Upper lobe of right lung (tissue), 1 donor: ENCODE measurements at regions not wholly inside any gene's neighbourhood (a gene's known extent, or its start where the extent isn't known, plus 50 kb on each side); places are given as distances from the start of the nearest gene placed in this dataset.
A peak's percentile ranks its signal among the peaks of the same experiment; 100 is the strongest.

ENCODE experiments used
- ATAC-seq: fragments of 200-7000 bp; cut with Tn5 transposase; one replicate; pipeline ENCODE4 v1.9.1; 2020; ENCODE audit warnings: mild to moderate bottlenecking, moderate library complexity
- DNase-seq: peaks from one replicate; pipeline ENCODE4 v3.0.0-alpha.2; 2020
- H3K27ac ChIP-seq: fragments of 200-600 bp; one replicate; pipeline ENCODE4 v1.8.0; 2022
- H3K27me3 ChIP-seq: fragments of 200-600 bp; one replicate; pipeline ENCODE4 v1.8.0; 2022; ENCODE audit warnings: mild to moderate bottlenecking
- H3K36me3 ChIP-seq: fragments of 200-600 bp; one replicate; pipeline ENCODE4 v1.8.0; 2022
- H3K4me1 ChIP-seq: fragments of 200-600 bp; one replicate; pipeline ENCODE4 v1.8.0; 2022
- H3K4me3 ChIP-seq: fragments of 200-600 bp; one replicate; pipeline ENCODE4 v1.8.0; 2022; ENCODE audit warnings: mild to moderate bottlenecking
- H3K9me3 ChIP-seq: fragments of 200-600 bp; one replicate; pipeline ENCODE4 v1.8.0; 2022
- intact Hi-C: fragments of 100-400 bp; cut with DNase I; formaldehyde crosslinking; loops from one replicate; pipeline ENCODE4 v1.11.0; 2022
- TF ChIP-seq, protein P1 (sequence below): fragments of 200-600 bp; IDR thresholded peaks from one replicate; pipeline ENCODE4 v1.8.0; 2022; ENCODE audit warnings: antibody characterized with exemption
- donor health status: DM: no; HTN: yes; CAD: no; lungs with severe emphysema.

DNA sequence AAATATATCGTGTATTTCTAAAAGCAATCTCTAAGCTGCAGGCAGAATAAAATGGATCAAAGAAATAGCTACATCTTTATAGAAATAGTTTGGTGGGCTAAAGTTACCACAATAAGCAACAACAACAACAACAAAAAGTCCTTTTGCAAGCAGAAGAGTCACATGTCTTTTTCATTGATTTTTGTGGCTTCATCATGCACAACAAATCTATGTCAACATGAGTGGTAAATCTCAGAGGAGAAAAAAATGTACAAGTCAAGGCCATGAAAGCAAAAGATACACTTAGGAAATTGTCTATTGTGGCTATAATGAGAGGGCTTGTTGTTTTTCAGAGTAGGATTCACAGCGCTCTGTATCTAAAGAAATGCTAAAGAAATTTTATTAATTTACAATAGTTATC, 269.7 kb downstream of the GRB14 start:
- no peaks in the 10 kb centered on the region for H3K36me3 ChIP-seq
- H3K9me3 ChIP-seq, result no peaks in the 10 kb centered on the region
- H3K27ac ChIP-seq, result no peak overlapping the region
- H3K4me1 ChIP-seq, result no peaks in the 10 kb centered on the region
- no peaks in the 10 kb centered on the region for H3K27me3 ChIP-seq
- ATAC-seq (no peak), DNase-seq (no peak)
- intact Hi-C loops, result no loop called here
- H3K4me3 ChIP-seq, result no peak overlapping the region
- TF ChIP-seq, protein P1, sequence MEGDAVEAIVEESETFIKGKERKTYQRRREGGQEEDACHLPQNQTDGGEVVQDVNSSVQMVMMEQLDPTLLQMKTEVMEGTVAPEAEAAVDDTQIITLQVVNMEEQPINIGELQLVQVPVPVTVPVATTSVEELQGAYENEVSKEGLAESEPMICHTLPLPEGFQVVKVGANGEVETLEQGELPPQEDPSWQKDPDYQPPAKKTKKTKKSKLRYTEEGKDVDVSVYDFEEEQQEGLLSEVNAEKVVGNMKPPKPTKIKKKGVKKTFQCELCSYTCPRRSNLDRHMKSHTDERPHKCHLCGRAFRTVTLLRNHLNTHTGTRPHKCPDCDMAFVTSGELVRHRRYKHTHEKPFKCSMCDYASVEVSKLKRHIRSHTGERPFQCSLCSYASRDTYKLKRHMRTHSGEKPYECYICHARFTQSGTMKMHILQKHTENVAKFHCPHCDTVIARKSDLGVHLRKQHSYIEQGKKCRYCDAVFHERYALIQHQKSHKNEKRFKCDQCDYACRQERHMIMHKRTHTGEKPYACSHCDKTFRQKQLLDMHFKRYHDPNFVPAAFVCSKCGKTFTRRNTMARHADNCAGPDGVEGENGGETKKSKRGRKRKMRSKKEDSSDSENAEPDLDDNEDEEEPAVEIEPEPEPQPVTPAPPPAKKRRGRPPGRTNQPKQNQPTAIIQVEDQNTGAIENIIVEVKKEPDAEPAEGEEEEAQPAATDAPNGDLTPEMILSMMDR, result no peak

DNA sequence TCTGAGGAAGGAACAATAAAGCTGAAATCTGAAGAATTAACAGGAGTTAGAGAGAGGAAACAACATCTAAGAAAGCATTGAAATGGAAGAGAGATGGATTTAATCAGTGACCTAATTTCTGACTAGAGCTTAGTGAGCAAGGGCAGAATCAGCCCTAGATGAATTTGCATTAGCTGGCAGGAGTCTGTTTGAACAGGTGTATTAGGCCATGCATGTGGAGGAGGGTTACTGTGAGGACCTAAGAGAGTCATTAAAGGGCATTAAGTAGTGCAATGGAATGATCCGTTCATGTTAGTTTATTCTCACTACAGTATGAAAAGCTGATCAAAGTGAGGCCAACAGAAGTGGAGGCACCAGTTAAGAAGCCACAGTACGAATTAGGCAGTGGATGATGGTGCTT, 285.3 kb downstream of the GRB14 start:
- TF ChIP-seq, protein P1, result no peak
- intact Hi-C loops, result no loop called here
- ATAC-seq (peak; percentile 95), DNase-seq (no peak)
- no peaks in the 10 kb centered on the region for H3K9me3 ChIP-seq
- no peak overlapping the region for H3K4me3 ChIP-seq
- no peaks in the 10 kb centered on the region for H3K36me3 ChIP-seq
- no peaks in the 10 kb centered on the region for H3K4me1 ChIP-seq
- H3K27me3 ChIP-seq, result no peaks in the 10 kb centered on the region
- no peak overlapping the region for H3K27ac ChIP-seq

DNA sequence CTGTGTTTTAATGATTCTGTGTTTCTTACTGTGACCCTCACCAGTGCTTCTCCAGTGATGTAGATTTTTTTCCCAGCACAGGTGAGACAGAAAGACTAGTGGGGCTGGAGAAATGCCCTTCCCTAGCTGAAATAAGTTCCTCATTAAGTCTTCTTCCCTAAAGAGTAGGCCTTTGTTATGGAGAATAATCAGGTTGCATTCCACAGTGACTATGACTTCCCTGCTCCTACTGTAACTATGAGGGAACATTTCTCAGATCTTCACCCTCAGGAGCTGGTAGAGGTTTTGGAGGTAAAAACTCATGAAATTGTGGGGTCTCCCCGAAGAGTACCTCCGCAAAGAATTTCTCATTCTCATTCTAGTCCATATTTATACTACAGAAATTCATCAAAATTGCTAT, 286.2 kb downstream of the GRB14 start:
- Histone ChIP-seq H3K27me3 (no peaks in the 10 kb centered on the region), H3K4me1 (no peaks in the 10 kb centered on the region), H3K27ac (no peak overlapping the region), H3K4me3 (no peak overlapping the region), H3K9me3 (no peaks in the 10 kb centered on the region), H3K36me3 (no peaks in the 10 kb centered on the region)
- no peak for ATAC-seq
- intact Hi-C loops, result no loop called here
- TF ChIP-seq, protein P1, result no peak
- no peak for DNase-seq

DNA sequence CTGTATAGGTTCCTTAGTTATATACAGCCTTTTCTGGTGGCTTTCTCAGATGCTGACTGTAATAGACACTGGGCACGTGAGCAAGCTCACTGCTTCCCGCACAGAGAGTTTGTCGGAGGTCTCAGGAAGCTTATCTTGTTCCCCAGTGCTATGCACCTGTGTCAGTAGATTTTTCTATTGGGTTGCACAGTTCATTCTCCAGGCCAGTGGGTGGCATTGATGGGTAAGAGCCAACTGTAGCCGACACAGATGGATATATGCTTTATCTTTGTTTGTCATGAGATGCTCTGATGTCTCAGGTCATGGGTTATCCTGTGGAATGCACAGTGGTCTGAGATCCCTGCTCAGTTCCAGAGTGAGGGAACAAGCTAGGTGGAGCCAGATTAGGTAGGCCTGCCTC, 293.0 kb downstream of the GRB14 start:
- ATAC-seq, result no peak
- no peak overlapping the region for H3K27ac ChIP-seq
- no peaks in the 10 kb centered on the region for H3K4me1 ChIP-seq
- H3K27me3 ChIP-seq, result no peaks in the 10 kb centered on the region
- TF ChIP-seq, protein P1, result no peak
- no peaks in the 10 kb centered on the region for H3K36me3 ChIP-seq
- DNase-seq, result no peak
- intact Hi-C loops, result no loop called here
- no peaks in the 10 kb centered on the region for H3K9me3 ChIP-seq
- H3K4me3 ChIP-seq, result no peak overlapping the region

DNA sequence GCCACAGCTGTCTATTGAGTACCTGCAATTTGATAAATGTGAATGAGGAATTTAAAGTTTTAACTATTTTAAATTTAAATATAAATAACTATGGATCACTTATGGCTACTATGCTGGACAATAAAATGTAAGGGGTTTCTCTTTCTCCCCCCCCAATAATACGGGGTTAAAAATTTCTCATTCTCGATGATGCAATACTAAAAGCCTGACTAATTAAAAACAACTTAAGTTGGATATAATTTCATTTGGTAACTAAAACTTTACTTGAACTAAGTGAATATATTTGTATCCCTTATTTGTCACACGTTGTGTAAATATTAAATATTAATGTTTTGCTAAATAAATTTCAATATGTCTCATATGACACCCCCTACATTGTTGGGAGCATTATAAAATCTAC, 297.3 kb downstream of the GRB14 start:
- no peaks in the 10 kb centered on the region for H3K9me3 ChIP-seq
- H3K36me3 ChIP-seq, result no peaks in the 10 kb centered on the region
- intact Hi-C loops, result no loop called here
- H3K27ac ChIP-seq, result no peak overlapping the region
- no peak for DNase-seq
- TF ChIP-seq, protein P1, result no peak
- H3K4me3 ChIP-seq, result no peak overlapping the region
- no peaks in the 10 kb centered on the region for H3K27me3 ChIP-seq
- no peak for ATAC-seq
- no peaks in the 10 kb centered on the region for H3K4me1 ChIP-seq

DNA sequence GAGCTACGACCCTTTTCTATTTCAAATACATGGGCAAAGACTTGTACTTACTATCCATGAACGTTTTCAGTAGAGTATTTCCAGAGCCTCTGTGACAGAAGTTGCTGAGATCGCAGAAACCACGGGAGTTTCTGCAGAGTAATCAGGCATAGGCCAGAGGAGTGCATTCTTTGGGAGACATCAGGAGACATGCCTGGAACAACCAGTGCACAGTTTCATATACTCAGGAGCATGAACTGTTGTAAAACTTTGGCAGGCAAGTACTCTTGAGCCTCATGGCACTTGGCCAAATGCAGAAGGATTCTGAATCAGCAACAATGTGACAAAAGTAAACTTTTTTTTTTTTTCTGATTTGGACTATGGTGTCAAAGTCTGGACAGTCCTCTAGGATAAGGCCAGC, 307.1 kb downstream of the GRB14 start:
- Histone ChIP-seq H3K9me3 (no peaks in the 10 kb centered on the region), H3K27ac (no peak overlapping the region), H3K4me3 (no peak overlapping the region), H3K36me3 (no peaks in the 10 kb centered on the region), H3K4me1 (no peaks in the 10 kb centered on the region), H3K27me3 (no peaks in the 10 kb centered on the region)
- TF ChIP-seq, protein P1, result no peak
- intact Hi-C loops, result no loop called here
- ATAC-seq (peak; percentile 76), DNase-seq (no peak)
